ENCODE measurements at regions not wholly inside any gene's neighbourhood (a gene's known extent, or its start where the extent isn't known, plus 50 kb on each side); places are given as distances from the start of the nearest gene placed in this dataset.
"Not testable (repeated sequence)": the region's sequence is repeated elsewhere in the genome, so short reads cannot be mapped to it uniquely, and the experiment has no call there.

GRCh38 chr9:78436873-78437272 is 139.9 kb downstream of the PSAT1 start:
- Histone ChIP-seq H3K27ac (ENCODE audit: low read depth in 2 of 2, low read length in 2 of 2) (no peak overlapping the region), H3K4me3 (ENCODE audit: low read length in 2 of 2) (no peak overlapping the region)

DNA sequence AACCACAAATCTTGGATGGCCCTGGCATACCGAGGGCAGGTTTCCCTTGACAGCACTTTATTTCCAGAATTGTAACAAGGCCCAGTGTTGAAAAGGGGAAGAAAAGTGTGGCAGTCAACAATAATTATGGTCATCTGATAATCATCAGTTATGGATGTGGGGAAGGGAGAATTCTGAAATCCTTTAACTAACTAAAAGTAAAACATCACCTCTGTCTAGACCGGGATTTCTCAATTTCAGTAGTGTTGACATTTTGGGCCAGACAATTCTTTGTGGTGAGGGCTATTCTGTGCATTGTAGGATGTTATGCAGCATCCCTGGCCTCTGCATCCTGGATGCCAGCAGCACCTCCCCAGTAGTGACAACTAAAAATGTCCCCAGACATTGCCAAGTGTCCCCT is 140.4 kb downstream of the PSAT1 start:
- H3K4me3 ChIP-seq (ENCODE audit: low read length in 2 of 2) = no peak overlapping the region
- H3K9ac ChIP-seq (ENCODE audit: low read depth in 1 of 2, low read length in 2 of 2) = no peak overlapping the region
- H3K4me1 ChIP-seq (ENCODE audit: control insufficient read depth in 2 of 2, insufficient read depth in 2 of 2, low read length in 2 of 2) = peaks cover 0 to 2% of the 10 kb centered on the region in 2 donors
- no peak overlapping the region for H3K27ac ChIP-seq (ENCODE audit: low read depth in 2 of 2, low read length in 2 of 2)
- peaks cover 4 to 6% of the 10 kb centered on the region in 2 donors for H3K27me3 ChIP-seq (ENCODE audit: control insufficient read depth in 2 of 2, insufficient read depth in 2 of 2, low read length in 2 of 2)
- no peaks in the 10 kb centered on the region for H3K9me3 ChIP-seq (ENCODE audit: control insufficient read depth in 2 of 2, low read length in 2 of 2)
- no peaks in the 10 kb centered on the region for H3K36me3 ChIP-seq (ENCODE audit: control insufficient read depth in 2 of 2, insufficient read depth in 2 of 2, low read length in 2 of 2)

More at GRCh38 chr9:78436873-78437272, 139.9 kb downstream of the PSAT1 start:
- Histone ChIP-seq H3K27me3 (ENCODE audit: control insufficient read depth in 2 of 2, insufficient read depth in 2 of 2, low read length in 2 of 2) (peaks cover 4 to 6% of the 10 kb centered on the region in 2 donors), H3K36me3 (ENCODE audit: control insufficient read depth in 2 of 2, insufficient read depth in 2 of 2, low read length in 2 of 2) (no peaks in the 10 kb centered on the region), H3K9ac (ENCODE audit: low read depth in 1 of 2, low read length in 2 of 2) (no peak overlapping the region), H3K4me1 (ENCODE audit: control insufficient read depth in 2 of 2, insufficient read depth in 2 of 2, low read length in 2 of 2) (peaks cover 0 to 2% of the 10 kb centered on the region in 2 donors), H3K9me3 (ENCODE audit: control insufficient read depth in 2 of 2, low read length in 2 of 2) (no peaks in the 10 kb centered on the region)

- Histone ChIP-seq H3K4me3 (ENCODE audit: low read length in 2 of 2) (no peak overlapping the region), H3K36me3 (ENCODE audit: control insufficient read depth in 2 of 2, insufficient read depth in 2 of 2, low read length in 2 of 2) (no peaks in the 10 kb centered on the region), H3K9me3 (ENCODE audit: control insufficient read depth in 2 of 2, low read length in 2 of 2) (no peaks in the 10 kb centered on the region), H3K27ac (ENCODE audit: low read depth in 2 of 2, low read length in 2 of 2) (no peak overlapping the region), H3K4me1 (ENCODE audit: control insufficient read depth in 2 of 2, insufficient read depth in 2 of 2, low read length in 2 of 2) (peaks cover 0 to 2% of the 10 kb centered on the region in 2 donors), H3K9ac (ENCODE audit: low read depth in 1 of 2, low read length in 2 of 2) (no peak overlapping the region), H3K27me3 (ENCODE audit: control insufficient read depth in 2 of 2, insufficient read depth in 2 of 2, low read length in 2 of 2) (peaks cover 4 to 6% of the 10 kb centered on the region in 2 donors)
Observed at GRCh38 chr9:78437806-78438205, 140.9 kb downstream of the PSAT1 start.

- no peak overlapping the region for H3K4me3 ChIP-seq (ENCODE audit: low read length in 2 of 2)
- H3K27me3 ChIP-seq (ENCODE audit: control insufficient read depth in 2 of 2, insufficient read depth in 2 of 2, low read length in 2 of 2) = peaks cover 4 to 6% of the 10 kb centered on the region in 2 donors
- H3K27ac ChIP-seq (ENCODE audit: low read depth in 2 of 2, low read length in 2 of 2) = no peak overlapping the region
- no peak overlapping the region for H3K9ac ChIP-seq (ENCODE audit: low read depth in 1 of 2, low read length in 2 of 2)
- no peaks in the 10 kb centered on the region for H3K9me3 ChIP-seq (ENCODE audit: control insufficient read depth in 2 of 2, low read length in 2 of 2)
- H3K4me1 ChIP-seq (ENCODE audit: control insufficient read depth in 2 of 2, insufficient read depth in 2 of 2, low read length in 2 of 2) = peaks cover 0 to 2% of the 10 kb centered on the region in 2 donors
- H3K36me3 ChIP-seq (ENCODE audit: control insufficient read depth in 2 of 2, insufficient read depth in 2 of 2, low read length in 2 of 2) = no peaks in the 10 kb centered on the region
Observed at GRCh38 chr9:78438211-78438610, 141.3 kb downstream of the PSAT1 start.

DNA sequence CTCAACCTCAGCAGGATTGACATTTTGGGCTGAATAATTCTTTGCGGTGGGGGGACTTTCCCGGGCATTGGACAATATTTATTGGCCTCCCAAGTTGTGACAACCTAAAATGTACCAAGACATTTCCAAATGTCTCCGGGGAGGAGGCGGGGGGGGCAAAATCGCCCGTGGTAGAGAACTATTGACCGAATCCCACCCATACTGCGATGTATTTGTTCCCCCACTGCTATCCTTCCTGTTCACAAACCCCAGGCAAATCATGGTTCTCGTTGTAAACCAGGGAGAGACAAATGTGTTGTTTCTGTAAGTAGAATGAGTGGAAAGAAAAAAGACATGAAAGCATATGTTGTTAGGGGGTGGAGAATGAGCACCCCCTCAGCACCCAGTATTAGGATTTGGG is 141.9 kb downstream of the PSAT1 start:
- H3K9ac ChIP-seq (ENCODE audit: low read depth in 1 of 2, low read length in 2 of 2) = no peak overlapping the region
- H3K4me3 ChIP-seq (ENCODE audit: low read length in 2 of 2) = no peak overlapping the region
- peaks cover 4 to 6% of the 10 kb centered on the region in 2 donors for H3K27me3 ChIP-seq (ENCODE audit: control insufficient read depth in 2 of 2, insufficient read depth in 2 of 2, low read length in 2 of 2)
- H3K36me3 ChIP-seq (ENCODE audit: control insufficient read depth in 2 of 2, insufficient read depth in 2 of 2, low read length in 2 of 2) = no peaks in the 10 kb centered on the region
- no peaks in the 10 kb centered on the region for H3K9me3 ChIP-seq (ENCODE audit: control insufficient read depth in 2 of 2, low read length in 2 of 2)
- H3K27ac ChIP-seq (ENCODE audit: low read depth in 2 of 2, low read length in 2 of 2) = no peak overlapping the region
- peaks cover 0 to 2% of the 10 kb centered on the region in 2 donors for H3K4me1 ChIP-seq (ENCODE audit: control insufficient read depth in 2 of 2, insufficient read depth in 2 of 2, low read length in 2 of 2)

DNA sequence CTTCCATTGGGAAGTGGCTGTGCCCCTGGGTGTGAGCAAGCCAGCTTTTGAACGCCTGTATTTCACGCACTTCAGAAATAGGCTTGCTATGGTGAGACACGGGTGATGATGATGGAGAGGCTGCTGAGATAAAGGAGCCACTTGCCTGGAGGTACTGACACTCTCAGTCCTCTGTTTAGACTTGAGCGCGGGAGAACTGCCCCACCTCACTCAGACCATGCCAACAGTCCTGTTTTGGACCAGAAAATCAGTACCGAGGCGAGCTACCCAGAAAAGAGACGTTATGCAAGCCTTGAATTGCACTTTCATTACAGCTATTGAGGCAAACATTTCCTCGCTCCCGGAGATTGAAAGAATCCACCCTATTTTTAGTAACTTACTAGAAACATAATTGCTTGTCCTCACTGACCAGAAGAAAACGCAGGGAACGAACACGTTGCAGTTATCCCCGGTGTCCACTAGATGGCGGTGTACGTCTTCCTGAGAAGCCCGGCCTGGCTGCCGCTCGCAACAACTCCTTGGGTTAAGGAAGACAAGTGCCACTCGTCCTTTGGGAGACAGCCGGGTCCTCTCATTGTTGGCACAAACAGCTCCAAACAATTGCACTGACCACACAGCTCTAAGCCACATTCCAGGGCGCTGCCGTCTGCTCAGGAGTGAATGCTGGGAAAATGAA is 142.4 kb downstream of the PSAT1 start:
- no peak overlapping the region for H3K27ac ChIP-seq (ENCODE audit: low read depth in 2 of 2, low read length in 2 of 2)
- peak overlapping the region in 1 of 2 donors; percentile 55 for H3K4me3 ChIP-seq (ENCODE audit: low read length in 2 of 2)
- no peaks in the 10 kb centered on the region for H3K36me3 ChIP-seq (ENCODE audit: control insufficient read depth in 2 of 2, insufficient read depth in 2 of 2, low read length in 2 of 2)
- H3K4me1 ChIP-seq (ENCODE audit: control insufficient read depth in 2 of 2, insufficient read depth in 2 of 2, low read length in 2 of 2) = peaks cover 0 to 2% of the 10 kb centered on the region in 2 donors
- H3K9me3 ChIP-seq (ENCODE audit: control insufficient read depth in 2 of 2, low read length in 2 of 2) = no peaks in the 10 kb centered on the region
- H3K27me3 ChIP-seq (ENCODE audit: control insufficient read depth in 2 of 2, insufficient read depth in 2 of 2, low read length in 2 of 2) = peaks cover 4 to 6% of the 10 kb centered on the region in 2 donors
- no peak overlapping the region for H3K9ac ChIP-seq (ENCODE audit: low read depth in 1 of 2, low read length in 2 of 2)

DNA sequence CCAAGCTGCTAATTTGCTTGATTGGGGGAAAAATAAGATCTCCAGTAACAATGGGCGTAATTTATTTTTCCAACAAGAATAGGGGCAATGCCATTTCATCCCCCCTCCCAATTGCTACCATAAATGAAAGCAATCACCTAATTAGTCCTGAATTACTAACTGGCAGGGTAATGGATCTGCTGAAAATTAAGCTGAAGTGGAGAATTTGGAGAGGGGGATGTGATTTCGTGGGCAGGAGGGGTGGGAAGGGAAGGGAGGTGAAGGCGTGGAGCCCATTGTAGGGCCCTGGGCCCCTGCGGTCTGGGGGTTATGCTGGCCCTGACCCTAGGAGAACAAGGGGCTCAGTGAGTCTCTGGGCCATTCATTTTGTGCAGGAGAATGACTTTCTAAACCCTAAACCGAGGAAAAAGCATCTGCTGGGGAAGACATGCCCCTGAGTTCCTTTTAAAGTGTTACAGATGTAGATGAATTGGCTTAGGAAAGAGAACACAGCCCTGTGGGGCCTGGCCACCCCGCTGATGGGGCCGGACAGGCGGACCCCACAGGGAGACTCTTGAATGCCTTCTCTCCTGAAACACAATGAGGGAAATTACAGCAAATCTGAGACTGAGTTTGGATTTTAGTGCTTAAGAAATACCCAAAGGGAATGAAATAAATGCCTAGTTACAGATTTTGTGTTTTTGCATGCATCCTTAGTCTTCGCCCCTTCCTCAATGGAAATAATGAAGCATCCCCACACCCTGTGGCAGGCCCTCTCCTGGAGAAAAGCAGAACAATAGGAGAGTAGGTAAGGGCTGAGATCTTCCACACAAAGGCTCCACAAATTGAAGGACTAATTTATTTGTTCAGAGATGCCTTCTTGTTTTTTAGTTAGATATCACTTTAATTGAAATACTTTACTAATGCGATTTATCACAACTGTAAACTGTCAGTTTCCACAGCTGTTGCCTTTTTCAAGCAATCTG is 143.2 kb downstream of the PSAT1 start:
- H3K9ac ChIP-seq (ENCODE audit: low read depth in 1 of 2, low read length in 2 of 2) = no peak overlapping the region
- peaks cover 4 to 6% of the 10 kb centered on the region in 2 donors for H3K27me3 ChIP-seq (ENCODE audit: control insufficient read depth in 2 of 2, insufficient read depth in 2 of 2, low read length in 2 of 2)
- H3K36me3 ChIP-seq (ENCODE audit: control insufficient read depth in 2 of 2, insufficient read depth in 2 of 2, low read length in 2 of 2) = no peaks in the 10 kb centered on the region
- H3K4me3 ChIP-seq (ENCODE audit: low read length in 2 of 2) = no peak overlapping the region
- peaks cover 0 to 2% of the 10 kb centered on the region in 2 donors for H3K4me1 ChIP-seq (ENCODE audit: control insufficient read depth in 2 of 2, insufficient read depth in 2 of 2, low read length in 2 of 2)
- H3K27ac ChIP-seq (ENCODE audit: low read depth in 2 of 2, low read length in 2 of 2) = no peak overlapping the region
- H3K9me3 ChIP-seq (ENCODE audit: control insufficient read depth in 2 of 2, low read length in 2 of 2) = no peaks in the 10 kb centered on the region

GRCh38 chr9:78441396-78441795 is 144.5 kb downstream of the PSAT1 start:
- no peak overlapping the region for H3K27ac ChIP-seq (ENCODE audit: low read depth in 2 of 2, low read length in 2 of 2)
- no peaks in the 10 kb centered on the region for H3K9me3 ChIP-seq (ENCODE audit: control insufficient read depth in 2 of 2, low read length in 2 of 2)
- no peaks in the 10 kb centered on the region for H3K36me3 ChIP-seq (ENCODE audit: control insufficient read depth in 2 of 2, insufficient read depth in 2 of 2, low read length in 2 of 2)

DNA sequence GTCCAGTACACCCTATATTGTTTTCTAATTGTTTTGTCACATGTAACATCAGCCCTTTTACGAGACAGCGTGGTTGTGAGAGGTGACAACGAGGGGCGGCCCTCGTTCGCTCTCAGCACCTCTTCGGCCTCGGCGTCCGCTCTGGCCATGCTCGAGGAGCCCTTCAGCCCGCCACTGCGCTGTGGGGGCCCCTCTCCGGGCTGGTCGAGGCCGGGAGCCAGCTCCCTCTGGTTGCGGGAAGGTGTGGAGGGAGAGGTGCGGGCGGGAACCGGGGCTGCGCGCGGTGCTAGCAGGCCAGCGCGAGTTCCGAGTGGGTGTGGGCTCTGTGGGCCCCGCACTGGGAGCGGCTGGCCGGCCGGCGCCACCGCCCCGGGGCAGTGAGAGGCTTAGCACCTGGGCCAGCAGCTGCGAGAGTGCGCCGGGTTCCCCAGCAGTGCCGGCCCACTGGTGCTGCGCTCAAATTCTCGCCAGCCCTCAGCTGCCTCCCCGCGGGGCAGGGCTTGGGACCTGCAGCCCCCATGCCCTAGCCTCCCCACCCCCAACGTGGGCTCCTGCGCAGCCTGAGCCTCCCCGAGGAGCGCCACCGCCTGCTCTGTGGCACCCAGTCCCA is 145.0 kb downstream of the PSAT1 start:
- Histone ChIP-seq H3K4me1 (ENCODE audit: control insufficient read depth in 2 of 2, insufficient read depth in 2 of 2, low read length in 2 of 2) (peaks cover 0 to 2% of the 10 kb centered on the region in 2 donors), H3K9me3 (ENCODE audit: control insufficient read depth in 2 of 2, low read length in 2 of 2) (no peaks in the 10 kb centered on the region), H3K9ac (ENCODE audit: low read depth in 1 of 2, low read length in 2 of 2) (no peak overlapping the region), H3K27me3 (ENCODE audit: control insufficient read depth in 2 of 2, insufficient read depth in 2 of 2, low read length in 2 of 2) (peaks cover 4 to 6% of the 10 kb centered on the region in 2 donors), H3K4me3 (ENCODE audit: low read length in 2 of 2) (no peak overlapping the region), H3K36me3 (ENCODE audit: control insufficient read depth in 2 of 2, insufficient read depth in 2 of 2, low read length in 2 of 2) (no peaks in the 10 kb centered on the region), H3K27ac (ENCODE audit: low read depth in 2 of 2, low read length in 2 of 2) (no peak overlapping the region)

More at GRCh38 chr9:78441396-78441795, 144.5 kb downstream of the PSAT1 start:
- H3K4me1 ChIP-seq (ENCODE audit: control insufficient read depth in 2 of 2, insufficient read depth in 2 of 2, low read length in 2 of 2) = peaks cover 0 to 2% of the 10 kb centered on the region in 2 donors
- H3K27me3 ChIP-seq (ENCODE audit: control insufficient read depth in 2 of 2, insufficient read depth in 2 of 2, low read length in 2 of 2) = peaks cover 4 to 6% of the 10 kb centered on the region in 2 donors
- H3K9ac ChIP-seq (ENCODE audit: low read depth in 1 of 2, low read length in 2 of 2) = no peak overlapping the region
- no peak overlapping the region for H3K4me3 ChIP-seq (ENCODE audit: low read length in 2 of 2)

- H3K9me3 ChIP-seq (ENCODE audit: control insufficient read depth in 2 of 2, low read length in 2 of 2); H3K36me3 ChIP-seq (ENCODE audit: control insufficient read depth in 2 of 2, insufficient read depth in 2 of 2, low read length in 2 of 2); H3K27me3 ChIP-seq (ENCODE audit: control insufficient read depth in 2 of 2, insufficient read depth in 2 of 2, low read length in 2 of 2); H3K4me3 ChIP-seq (ENCODE audit: low read length in 2 of 2); H3K27ac ChIP-seq (ENCODE audit: low read depth in 2 of 2, low read length in 2 of 2); H3K9ac ChIP-seq (ENCODE audit: low read depth in 1 of 2, low read length in 2 of 2); H3K4me1 ChIP-seq (ENCODE audit: control insufficient read depth in 2 of 2, insufficient read depth in 2 of 2, low read length in 2 of 2): not testable (repeated sequence)
Observed at GRCh38 chr9:78442577-78442976, 145.7 kb downstream of the PSAT1 start.

All from mucosa of rectum (tissue), 2 donors.